GM23248 (cell line): ENCODE measurements at regions not wholly inside any gene's neighbourhood (a gene's known extent, or its start where the extent isn't known, plus 50 kb on each side); places are given as distances from the start of the nearest gene placed in this dataset.

Source experiments
- DNase-seq: peaks from one replicate; pipeline ENCODE4 v3.0.0-alpha.2; 2015
- H2AFZ ChIP-seq: fragments of 200-600 bp; sonication (generic); 2 replicates; pipeline ENCODE4 v1.6.1; 2016; ENCODE audit warnings: antibody characterized with exemption
- H3F3A ChIP-seq: fragments of 200-600 bp; sonication (generic); 2 replicates; pipeline ENCODE4 v1.6.1; 2016; ENCODE audit warnings: mild to moderate bottlenecking, antibody characterized with exemption, mixed run types; ENCODE audit not compliant: insufficient read depth
- H3K27ac ChIP-seq: fragments of 200-600 bp; sonication (generic); 2 replicates; pipeline ENCODE4 v1.5.1; 2016; ENCODE audit warnings: mild to moderate bottlenecking
- H3K27me3 ChIP-seq: fragments of 200-600 bp; sonication (generic); replicated peaks from 2 replicates; pipeline ENCODE4 v1.6.1; 2016; ENCODE audit warnings: mild to moderate bottlenecking; ENCODE audit not compliant: insufficient read depth
- H3K36me3 ChIP-seq: fragments of 200-600 bp; sonication (generic); 2 replicates; pipeline ENCODE4 v1.6.1; 2016; ENCODE audit warnings: low read depth, mild to moderate bottlenecking
- H3K4me1 ChIP-seq: fragments of 200-600 bp; sonication (generic); 2 replicates; pipeline ENCODE4 v1.6.1; 2016; ENCODE audit warnings: mild to moderate bottlenecking; ENCODE audit not compliant: insufficient read depth
- H3K4me2 ChIP-seq: fragments of 200-600 bp; sonication (generic); one replicate; pipeline ENCODE4 v1.6.1; 2016; ENCODE audit warnings: mild to moderate bottlenecking; ENCODE audit not compliant: unreplicated experiment
- H3K4me3 ChIP-seq: fragments of 200-600 bp; sonication (generic); 2 replicates; pipeline ENCODE4 v1.5.1; 2016; ENCODE audit warnings: mild to moderate bottlenecking
- H3K79me2 ChIP-seq: fragments of 200-600 bp; sonication (generic); 2 replicates; pipeline ENCODE4 v1.6.1; 2016; ENCODE audit warnings: mild to moderate bottlenecking; ENCODE audit not compliant: insufficient read depth
- H3K9ac ChIP-seq: fragments of 200-600 bp; sonication (generic); 2 replicates; pipeline ENCODE4 v1.6.1; 2016; ENCODE audit warnings: mild to moderate bottlenecking
- H3K9me2 ChIP-seq: fragments of 200-600 bp; sonication (generic); 2 replicates; pipeline ENCODE4 v1.6.1; 2016; ENCODE audit warnings: mixed run types, mild to moderate bottlenecking, moderate library complexity; ENCODE audit not compliant: insufficient read depth
- H3K9me3 ChIP-seq: fragments of 200-600 bp; sonication (generic); one replicate; pipeline ENCODE4 v1.6.1; 2017; ENCODE audit warnings: low read depth
- H4K20me1 ChIP-seq: fragments of 200-600 bp; sonication (generic); 2 replicates; pipeline ENCODE4 v1.6.0; 2016; ENCODE audit not compliant: insufficient read depth
- EZH2 ChIP-seq: fragments of 200-600 bp; sonication (generic); IDR thresholded peaks from 2 replicates; pipeline ENCODE4 v1.6.1; 2018; ENCODE audit warnings: antibody characterized with exemption, mild to moderate bottlenecking; ENCODE audit not compliant: insufficient read depth, poor library complexity, severe bottlenecking
- EZH2phosphoT487 ChIP-seq: fragments of 200-600 bp; sonication (generic); IDR thresholded peaks from 2 replicates; pipeline ENCODE4 v1.6.1; 2018; ENCODE audit warnings: antibody characterized with exemption, moderate library complexity, mild to moderate bottlenecking, low read depth; ENCODE audit not compliant: insufficient read depth
- WGBS, 2 experiments: methylation state at CpG; one replicate each; pipeline ENCODE4 v1.1.6; 2015 to 2017; ENCODE audit warnings: low lambda C conversion rate in 2 of 2, low coverage in 1 of 2; ENCODE audit errors: missing lambda C conversion rate in 2 of 2; 5-methylcytosine and 5-hydroxymethylcytosine counted together
- in situ Hi-C: fragments of 300-500 bp; cut with MboI; formaldehyde crosslinking; loops from 2 replicates; pipeline ENCODE4 v1.15.0; 2020

GRCh38 chr15:70469651-70470555 lies 293.5 kb downstream of the UACA start:
- Histone ChIP-seq H3K36me3 (no peaks in the 10 kb centered on the region), H3K4me1 (peaks cover 17% of the 10 kb centered on the region), H3K4me3 (no peak overlapping the region), H3K27ac (no peak overlapping the region), H4K20me1 (no peaks in the 10 kb centered on the region), H3K27me3 (peaks cover 6% of the 10 kb centered on the region), H3K9me3 (no peaks in the 10 kb centered on the region), H3K9ac (no peak overlapping the region), H3K79me2 (no peaks in the 10 kb centered on the region), H2AFZ (no peak overlapping the region), H3K9me2 (no peaks in the 10 kb centered on the region), H3K4me2 (no peak overlapping the region), H3F3A (peaks cover 17% of the 10 kb centered on the region)
- WGBS, 2 experiments = 84% methylated on average over 14 to 16 of the region's 16 CpGs
- TF ChIP-seq EZH2phosphoT487 (no peak), EZH2 (no peak)
- no peak for DNase-seq
- in situ Hi-C loops = loop anchor here (10.0 kb wide), 1 partner anchor 735 kb away; no protein-coding TSS in a partner anchor

- Histone ChIP-seq H3K27ac (no peak overlapping the region), H2AFZ (no peak overlapping the region), H3K4me3 (no peak overlapping the region), H3K4me1 (peaks cover 10% of the 10 kb centered on the region), H3K4me2 (no peak overlapping the region), H4K20me1 (no peaks in the 10 kb centered on the region), H3F3A (peaks cover 15% of the 10 kb centered on the region), H3K27me3 (peaks cover 6% of the 10 kb centered on the region), H3K79me2 (no peaks in the 10 kb centered on the region), H3K9ac (no peak overlapping the region), H3K36me3 (no peaks in the 10 kb centered on the region), H3K9me3 (no peaks in the 10 kb centered on the region), H3K9me2 (no peaks in the 10 kb centered on the region)
- TF ChIP-seq EZH2phosphoT487 = no peak
- no peak for TF ChIP-seq EZH2
- in situ Hi-C loops = no loop called here
- no peak for DNase-seq
- 87 to 88% methylated on average over 3 of the region's 3 CpGs for WGBS, 2 experiments
Observed at GRCh38 chr15:70469182-70469581, 294.2 kb downstream of the UACA start.

GRCh38 chr15:70466895-70467529 lies 296.3 kb downstream of the UACA start:
- Histone ChIP-seq H3K27me3 (peaks cover 6% of the 10 kb centered on the region), H2AFZ (no peak overlapping the region), H4K20me1 (no peaks in the 10 kb centered on the region), H3K27ac (no peak overlapping the region), H3K4me1 (no peaks in the 10 kb centered on the region), H3K9me3 (no peaks in the 10 kb centered on the region), H3K4me2 (no peak overlapping the region), H3F3A (peaks cover 7% of the 10 kb centered on the region; the same call in 1 of the 2 replicates), H3K79me2 (no peaks in the 10 kb centered on the region), H3K4me3 (no peak overlapping the region), H3K36me3 (no peaks in the 10 kb centered on the region), H3K9me2 (no peaks in the 10 kb centered on the region), H3K9ac (no peak overlapping the region)
- TF ChIP-seq EZH2phosphoT487 (no peak), EZH2 (no peak)
- DNase-seq = peak; percentile 83
- WGBS, 2 experiments = 9 to 13% methylated on average over 4 of the region's 4 CpGs
- in situ Hi-C loops = no loop called here

- no peak for TF ChIP-seq EZH2
- TF ChIP-seq EZH2phosphoT487 = no peak
- H3K4me1 ChIP-seq = no peaks in the 10 kb centered on the region
- H3K79me2 ChIP-seq = no peaks in the 10 kb centered on the region
- WGBS, 2 experiments = 59 to 60% methylated on average over 3 of the region's 3 CpGs
- H4K20me1 ChIP-seq = no peaks in the 10 kb centered on the region
- no peak overlapping the region for H3K4me2 ChIP-seq
- H3K27ac ChIP-seq = no peak overlapping the region
- no peak overlapping the region for H3K9ac ChIP-seq
- DNase-seq = no peak
- H2AFZ ChIP-seq = no peak overlapping the region
- H3K27me3 ChIP-seq = peaks cover 6% of the 10 kb centered on the region
- no peaks in the 10 kb centered on the region for H3K36me3 ChIP-seq
- in situ Hi-C loops = no loop called here
- H3K9me2 ChIP-seq = no peaks in the 10 kb centered on the region
- peaks cover 7% of the 10 kb centered on the region; the same call in 1 of the 2 replicates for H3F3A ChIP-seq
- no peak overlapping the region for H3K4me3 ChIP-seq
- H3K9me3 ChIP-seq = no peaks in the 10 kb centered on the region
Observed at GRCh38 chr15:70466305-70466704, 297.1 kb downstream of the UACA start.
